Astrocyte of the hippocampus (primary cell): ENCODE measurements at regions not wholly inside any gene's neighbourhood (a gene's known extent, or its start where the extent isn't known, plus 50 kb on each side); places are given as distances from the start of the nearest gene placed in this dataset.

Source experiments
- DNase-seq: peaks from one replicate; pipeline ENCODE4 v3.0.0; 2011; ENCODE audit warnings: low read depth, low spot score

DNA sequence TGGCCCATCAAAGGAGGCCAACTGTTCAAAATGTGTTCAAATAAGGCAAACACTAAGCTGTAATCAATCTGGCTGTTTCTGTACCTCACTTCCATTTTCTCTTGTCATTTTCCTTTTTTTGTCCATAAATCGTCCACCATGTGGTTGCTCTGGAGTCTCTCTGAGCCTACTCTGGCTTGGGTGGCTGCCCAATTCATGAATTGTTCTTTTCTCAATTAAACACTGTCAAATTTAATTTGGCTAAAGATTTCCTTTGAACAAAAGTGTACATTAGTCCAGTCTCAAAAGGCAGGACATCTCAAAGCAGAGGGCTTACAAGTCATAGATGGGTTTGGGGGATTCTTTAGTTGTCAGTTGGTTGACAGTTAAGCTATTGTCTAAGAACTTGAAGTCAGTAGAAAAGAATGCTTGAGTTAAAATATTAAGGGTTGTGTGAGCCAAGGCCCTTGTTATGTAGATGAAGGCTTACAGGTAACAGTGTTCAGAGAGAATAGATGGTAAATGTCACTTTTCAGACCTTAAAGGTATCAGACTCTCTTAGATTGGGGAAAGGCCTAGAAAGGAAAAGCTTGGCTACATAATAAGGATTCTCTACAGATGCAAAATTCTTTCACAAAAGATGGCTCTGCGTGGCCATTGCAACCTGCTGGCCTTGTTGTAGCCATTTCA is 831.2 kb upstream of the CDH2 start:
- DNase-seq, result no peak

DNA sequence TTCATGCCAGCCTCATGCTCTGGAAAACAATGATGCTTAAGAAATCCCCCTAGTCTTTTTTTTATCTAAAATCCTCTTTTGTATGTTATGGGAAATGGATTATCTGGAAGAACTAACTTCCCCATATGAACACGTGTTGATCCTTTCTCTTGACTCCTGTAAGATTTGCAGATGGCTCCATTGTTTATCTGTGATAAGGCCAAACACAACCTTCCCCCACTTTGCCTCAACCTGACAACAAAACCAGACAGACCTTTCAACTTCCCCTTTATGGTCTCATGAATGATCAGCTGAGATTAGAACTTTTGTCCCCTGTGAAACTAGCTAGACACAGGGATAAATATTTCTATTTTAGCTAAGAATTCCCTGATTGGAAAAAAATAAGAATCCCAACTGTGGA is 828.0 kb upstream of the CDH2 start:
- no peak for DNase-seq

DNA sequence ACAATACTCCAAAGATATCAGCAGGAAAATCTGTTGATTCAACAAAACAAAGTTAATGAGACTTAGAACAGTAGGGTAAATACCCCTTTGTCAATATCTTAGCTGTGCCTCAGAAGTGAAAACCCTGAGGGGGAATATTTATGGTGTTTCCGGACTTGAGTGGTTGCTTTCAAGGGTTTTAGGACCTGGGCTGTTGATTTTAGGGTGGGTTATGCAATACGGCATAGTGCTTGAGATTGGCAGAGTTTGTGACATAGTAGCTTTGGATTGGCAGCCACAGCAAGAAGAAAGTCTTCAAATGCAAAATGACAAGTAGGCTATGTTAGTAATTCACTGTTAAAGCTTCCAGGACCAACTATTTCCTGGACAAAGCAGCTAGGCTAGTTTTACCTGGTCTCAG is 826.3 kb upstream of the CDH2 start:
- no peak for DNase-seq

DNA sequence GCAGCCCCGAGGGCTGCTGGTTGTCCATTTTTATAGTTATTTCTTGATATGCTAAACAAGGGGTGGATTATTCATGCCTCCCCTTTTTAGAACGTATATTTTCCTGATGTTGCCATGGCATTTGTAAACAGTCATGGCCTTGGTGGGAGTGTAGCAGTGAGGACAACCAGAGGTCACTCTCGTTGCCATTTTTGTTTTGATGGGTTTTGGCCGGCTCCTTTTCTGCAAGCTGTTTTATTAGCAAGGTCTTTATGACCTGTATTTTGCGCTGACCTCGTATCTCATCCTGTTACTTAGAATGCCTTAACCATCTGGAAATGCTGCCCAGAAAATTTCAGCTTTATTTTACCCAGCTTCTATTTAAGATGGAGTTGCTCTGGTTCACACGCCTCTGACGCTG is 825.8 kb upstream of the CDH2 start:
- no peak for DNase-seq

DNA sequence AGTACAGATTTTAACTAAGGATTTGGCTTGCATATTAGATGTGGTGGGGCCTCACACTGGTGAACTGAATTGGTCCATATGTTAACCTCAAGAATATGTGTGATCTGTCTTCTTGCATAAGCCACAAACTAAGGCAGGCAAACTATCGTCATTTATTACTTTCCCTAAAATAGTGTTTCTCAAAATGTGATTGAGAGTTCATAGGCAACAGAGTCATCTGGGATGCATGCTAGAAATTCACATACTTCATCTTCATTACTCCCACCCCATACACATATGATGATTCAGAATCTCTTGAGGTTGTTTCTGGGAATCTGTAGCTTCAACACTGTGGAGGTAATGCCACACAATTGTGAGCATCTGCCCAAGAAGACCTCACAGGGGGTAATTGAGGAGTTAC is 822.8 kb upstream of the CDH2 start:
- no peak for DNase-seq

DNA sequence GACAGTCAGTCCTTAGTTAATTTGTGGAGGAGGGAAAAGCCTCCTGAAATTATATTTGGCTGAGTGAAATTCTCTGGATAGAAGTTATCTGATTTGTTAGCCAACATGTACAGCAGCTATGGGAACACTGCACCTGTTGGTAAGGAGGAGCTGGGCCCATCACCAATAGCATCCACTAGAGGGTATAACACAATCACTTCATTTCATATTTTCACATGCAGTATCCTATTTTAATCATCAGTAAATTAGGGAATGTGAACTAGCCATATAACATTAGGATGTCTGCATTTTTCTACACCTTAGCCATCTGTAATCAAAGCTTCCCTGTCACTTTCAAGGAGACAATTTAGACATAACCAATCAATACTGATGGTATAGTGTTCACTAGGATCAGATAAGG is 818.4 kb upstream of the CDH2 start:
- no peak for DNase-seq

DNA sequence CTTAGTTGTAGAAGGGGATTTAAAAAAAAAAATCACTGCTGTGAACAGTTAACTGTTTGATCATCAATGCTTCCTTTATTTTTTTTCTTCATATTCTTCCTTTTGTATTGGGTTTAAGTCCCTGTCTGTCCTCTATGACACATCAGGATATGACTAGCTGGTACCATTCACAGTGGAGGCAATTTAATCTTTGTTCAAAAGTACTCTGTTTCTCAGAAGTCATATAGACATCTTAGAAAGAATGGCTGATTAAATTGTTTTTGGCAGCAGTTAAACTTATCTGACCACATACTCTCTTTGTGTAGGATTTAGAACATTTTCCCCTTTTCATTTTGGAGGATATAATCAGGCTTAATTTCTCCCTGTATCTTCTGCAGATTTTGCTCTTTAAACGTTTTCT is 807.8 kb upstream of the CDH2 start:
- peak; percentile 30 for DNase-seq

DNA sequence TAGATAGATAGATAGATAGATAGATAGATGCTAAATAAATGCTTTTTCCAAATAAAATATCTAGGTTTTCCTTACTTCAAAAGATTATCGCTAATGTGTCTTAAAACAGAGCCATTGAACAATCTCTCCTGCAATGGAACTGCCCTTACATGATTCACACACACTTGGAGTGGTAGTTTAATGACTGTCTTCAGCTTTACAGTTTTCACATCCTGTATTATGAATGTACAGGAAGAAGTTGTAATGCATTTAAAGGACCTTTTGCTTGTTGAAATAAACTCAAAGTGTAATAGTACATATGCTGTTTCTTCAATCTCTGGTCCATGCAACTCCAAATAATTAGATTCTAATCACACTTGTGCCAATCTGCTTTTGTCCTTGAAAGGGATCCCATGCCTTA is 797.6 kb upstream of the CDH2 start:
- DNase-seq, result no peak

DNA sequence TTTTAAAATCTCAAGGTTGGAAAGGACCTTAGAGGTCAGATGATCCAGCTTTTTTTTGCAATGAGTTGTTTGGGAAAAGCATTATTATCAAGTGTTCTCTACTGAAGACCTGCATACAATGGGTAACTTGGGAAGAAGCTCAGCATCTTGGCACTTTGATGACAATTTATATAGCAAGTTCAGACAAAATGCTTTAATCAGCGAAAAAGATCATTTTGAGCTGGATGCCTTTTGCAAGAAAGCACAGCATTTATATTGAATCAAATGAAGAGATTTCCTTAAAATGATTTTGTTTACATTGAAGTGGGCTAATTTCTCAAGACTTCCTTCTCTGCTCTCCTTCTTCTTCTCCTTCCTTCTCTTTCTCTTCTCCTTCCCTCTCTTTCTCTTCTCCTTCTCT is 796.4 kb upstream of the CDH2 start:
- no peak for DNase-seq

DNA sequence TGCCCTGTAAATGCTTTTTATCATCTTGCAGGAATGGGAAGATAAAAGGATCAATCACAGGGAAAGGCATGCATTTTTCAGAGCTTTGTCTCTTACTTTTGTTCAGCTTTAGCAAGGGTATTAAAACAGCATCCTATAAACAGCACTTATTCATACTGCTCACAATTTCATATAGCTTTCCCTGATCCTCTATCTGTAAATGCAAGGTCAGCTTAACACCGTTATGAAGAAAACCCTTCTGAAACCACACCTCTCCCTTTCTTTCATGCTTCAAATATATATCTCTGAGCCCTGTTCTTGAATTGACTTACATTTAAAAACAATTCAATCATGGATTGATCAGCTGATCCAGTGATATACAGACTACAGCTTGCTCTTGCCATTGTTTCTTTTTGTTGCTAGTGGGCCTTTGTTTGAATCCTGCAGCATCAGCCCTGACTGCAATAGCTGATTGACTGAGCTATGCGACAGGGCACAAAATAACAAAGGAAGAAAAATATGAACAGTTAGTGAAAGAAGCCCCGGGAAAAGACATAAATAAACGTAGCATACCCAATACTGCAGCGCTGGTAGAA is 795.5 kb upstream of the CDH2 start:
- DNase-seq, result no peak

DNA sequence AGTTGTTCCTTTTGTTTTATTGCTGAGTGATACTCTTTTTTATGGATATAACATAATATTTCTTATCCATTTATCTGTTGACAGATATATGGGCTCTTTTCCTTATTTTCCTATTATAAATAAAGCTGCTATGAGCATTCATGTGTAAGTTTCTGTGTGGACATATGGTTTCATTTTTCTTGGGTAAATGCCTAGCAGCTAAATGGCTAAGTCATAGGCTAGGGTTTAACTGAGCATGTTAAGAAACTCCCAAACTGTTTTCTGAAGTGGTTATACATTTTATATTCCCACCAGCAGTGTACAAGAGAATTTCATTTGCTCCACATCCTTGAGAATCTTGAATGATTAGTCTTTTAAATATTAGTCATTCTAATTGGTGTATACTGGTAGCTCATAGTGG is 786.6 kb upstream of the CDH2 start:
- no peak for DNase-seq

DNA sequence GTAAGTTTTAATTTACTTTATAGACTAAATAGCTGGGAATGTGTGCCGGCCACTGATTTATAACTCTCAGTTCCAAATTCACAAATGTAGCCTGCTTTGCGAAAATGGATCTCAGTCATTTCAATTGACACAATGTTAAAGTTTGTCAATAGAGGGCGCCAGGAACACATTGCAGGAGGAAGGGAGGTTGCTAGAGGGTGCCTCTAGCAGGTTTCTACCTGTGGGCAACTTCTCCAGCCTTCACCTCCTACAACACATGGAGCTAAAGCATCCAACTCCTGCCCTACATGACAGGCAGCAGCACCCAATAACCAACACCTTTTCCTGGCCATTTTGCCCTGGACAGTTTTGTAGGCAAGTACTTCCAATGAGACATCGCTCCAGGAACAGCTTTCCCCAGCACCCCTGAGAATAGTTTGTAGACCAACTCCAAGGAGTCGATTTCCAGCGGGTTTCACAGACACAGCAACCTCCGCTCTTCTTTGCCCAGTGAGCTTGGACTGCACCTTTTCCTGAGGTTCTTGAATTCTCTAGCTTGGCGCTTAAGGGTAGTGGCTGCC is 784.8 kb upstream of the CDH2 start:
- DNase-seq, result peak; percentile 29

DNA sequence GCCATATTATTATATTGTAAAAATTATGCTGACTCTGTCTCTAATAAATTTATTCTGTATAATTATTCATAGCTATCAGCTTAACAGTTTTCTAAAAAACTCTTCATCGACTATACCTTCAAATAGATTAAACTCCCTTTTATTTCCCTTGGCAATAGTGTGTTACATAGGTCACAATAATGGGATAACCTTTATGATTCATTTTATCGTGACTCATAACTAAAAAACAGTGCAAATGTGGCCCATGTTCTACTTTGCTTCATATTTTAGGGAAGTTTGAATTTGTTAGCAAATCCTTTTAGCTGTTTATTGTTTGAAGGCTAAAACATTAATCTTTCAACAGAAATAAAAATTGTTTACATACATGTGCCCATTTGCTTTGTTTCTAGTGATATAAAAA is 783.2 kb upstream of the CDH2 start:
- no peak for DNase-seq

DNA sequence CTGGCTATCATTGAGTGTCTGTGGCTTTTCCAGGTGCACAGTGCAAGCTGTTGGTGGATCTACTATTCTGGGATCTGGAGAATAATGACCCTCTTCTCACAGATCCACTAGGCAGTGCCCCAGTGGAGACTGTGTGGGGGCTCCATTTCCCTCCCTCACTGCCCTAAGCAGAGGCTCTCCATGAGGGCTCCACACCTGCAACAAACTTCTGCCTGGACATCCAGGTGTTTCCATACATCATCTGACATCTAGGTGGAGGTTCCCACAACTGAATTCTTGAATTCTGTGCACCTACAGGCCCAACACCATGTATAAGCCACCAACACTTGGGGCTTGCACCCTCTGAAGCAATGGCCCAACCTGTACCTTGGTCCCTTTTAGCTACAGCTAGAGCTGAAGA is 775.4 kb upstream of the CDH2 start:
- DNase-seq, result no peak

DNA sequence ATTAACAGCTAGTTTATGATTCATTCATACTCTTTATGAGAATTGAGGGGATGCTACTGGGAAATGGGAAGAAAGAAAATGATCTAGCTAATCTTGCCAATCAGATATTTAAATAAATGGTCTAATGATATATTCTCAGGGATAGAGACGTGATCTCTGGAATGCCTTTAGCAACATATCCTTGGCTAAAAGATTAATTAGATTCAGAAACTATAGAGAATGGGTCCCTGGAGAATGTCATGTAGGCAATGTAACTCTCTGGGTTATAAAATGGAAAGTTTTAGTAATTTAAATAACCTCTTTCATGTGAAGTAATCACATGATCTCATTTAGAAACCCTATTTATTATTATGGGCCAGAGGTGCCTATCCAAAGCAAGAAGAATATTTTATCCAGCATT is 771.0 kb upstream of the CDH2 start:
- DNase-seq, result no peak

DNA sequence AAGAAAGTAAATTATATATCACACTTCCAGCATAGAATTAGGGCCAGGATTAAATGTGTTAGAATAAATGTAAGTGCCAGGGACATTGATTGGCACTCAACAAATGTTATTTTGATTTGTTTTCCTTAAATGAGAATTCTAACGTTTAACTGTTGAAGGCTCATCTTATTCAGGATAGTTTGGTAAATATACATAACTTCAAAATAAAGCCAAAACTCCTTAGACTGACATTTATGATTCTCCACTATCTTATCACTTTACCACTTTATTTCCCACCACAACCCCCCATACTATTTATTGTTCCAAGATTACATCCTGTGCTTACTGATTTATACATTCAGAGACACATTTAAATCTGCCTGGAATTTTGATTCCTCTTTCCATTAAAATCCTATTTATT is 769.5 kb upstream of the CDH2 start:
- DNase-seq, result no peak

DNA sequence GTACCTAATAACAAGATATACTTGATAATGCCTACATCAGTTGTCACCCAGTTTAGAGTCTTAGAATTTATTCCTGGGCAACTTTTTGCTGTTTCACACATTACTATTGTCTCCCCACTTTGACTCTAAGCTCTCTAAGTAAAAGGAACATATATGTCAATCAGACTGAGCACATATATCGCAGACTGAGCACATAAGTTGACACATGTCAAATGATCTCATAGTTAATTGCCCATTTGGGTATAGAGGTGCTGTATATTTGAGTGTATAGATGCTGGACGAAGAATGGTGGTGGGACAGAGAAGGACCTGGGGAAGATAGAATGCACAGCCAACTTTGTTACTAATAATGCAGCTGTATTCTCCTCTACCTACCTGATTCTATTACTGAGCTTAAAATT is 746.0 kb upstream of the CDH2 start:
- no peak for DNase-seq

DNA sequence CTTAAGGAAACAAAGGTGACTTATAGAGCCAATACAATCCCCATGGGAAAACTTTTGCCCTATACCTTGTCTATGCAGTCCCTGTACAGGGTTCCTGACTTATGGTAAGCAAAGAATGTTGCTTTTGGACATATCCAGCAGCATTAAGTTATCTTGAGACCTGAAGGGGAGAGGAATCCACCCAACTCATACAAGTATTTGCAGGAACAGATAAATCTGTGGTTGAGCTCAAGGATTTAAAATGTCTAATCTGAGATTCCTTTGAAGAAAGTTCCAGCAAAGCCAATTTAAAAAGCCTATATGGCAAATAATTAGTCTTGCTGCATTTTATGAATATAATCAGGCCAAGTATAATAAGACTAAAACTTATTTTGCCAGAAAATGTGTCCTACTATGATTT is 739.5 kb upstream of the CDH2 start:
- DNase-seq, result peak; percentile 8

DNA sequence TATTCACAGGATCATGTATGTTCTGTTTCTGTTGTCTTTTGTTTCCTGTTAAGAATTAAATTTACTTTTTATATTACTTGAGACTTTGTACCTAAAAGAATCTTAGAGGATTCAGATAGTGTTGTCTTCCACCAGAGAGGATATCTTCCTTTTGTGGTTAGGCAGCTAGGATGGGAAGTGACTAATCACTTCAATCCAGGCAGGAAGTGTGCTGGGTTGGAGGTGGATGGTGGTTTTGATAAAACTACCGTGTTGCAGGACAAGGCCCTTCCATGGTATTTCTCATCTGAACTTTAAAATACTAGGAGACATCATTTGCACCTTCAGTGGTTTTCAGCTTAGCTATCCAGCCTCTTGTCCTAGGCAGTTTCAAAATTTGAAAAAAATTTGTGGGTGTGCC is 728.6 kb upstream of the CDH2 start:
- peak; percentile 9 for DNase-seq

DNA sequence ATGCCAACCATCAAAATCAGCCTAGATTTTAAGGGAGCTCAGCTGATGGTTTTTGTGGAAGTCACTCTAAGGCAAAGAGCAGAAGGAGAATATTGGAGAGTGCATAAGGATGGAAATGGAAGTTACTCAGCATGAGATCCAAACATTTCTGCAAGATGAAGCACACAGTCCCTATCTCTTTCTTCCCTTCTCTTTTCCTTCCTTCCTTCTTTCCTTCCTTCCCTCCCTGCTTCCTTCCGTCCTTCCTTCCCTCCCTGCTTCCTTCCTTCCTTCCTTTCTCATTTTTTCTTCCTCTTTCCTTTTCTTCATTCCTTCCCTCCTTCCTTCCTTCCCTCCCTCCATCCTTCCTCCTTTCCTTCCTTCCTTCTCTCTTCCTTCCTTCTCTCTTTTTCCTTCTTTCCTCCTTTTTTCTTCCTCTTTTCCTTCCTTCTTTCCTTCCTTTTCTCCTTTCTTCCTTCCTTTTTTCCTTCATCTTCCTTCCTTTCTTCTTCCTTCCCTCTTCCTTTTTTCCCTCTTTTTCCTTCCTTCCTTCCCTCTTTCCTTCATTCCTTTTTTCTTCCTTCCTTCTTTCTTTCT is 727.9 kb upstream of the CDH2 start:
- DNase-seq, result no peak

DNA sequence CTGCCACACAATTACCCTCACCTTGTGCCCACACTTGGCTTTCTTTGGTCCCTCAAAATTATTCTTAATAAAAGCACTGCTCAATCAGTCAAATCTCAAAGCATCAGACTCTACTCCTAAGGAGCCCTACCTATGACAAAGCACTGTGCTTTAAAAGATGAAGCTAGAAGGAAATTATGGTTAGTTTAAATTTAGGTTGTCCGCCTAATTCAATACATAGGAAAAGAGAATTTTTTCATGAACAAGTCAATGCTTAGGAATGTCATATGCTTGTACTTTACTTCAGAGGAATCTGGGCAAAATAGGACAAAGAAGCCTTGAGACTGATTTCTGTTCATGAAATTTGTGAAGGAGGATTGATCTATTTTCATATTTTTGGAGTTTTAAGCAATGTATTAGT is 726.4 kb upstream of the CDH2 start:
- DNase-seq, result peak; percentile 18

DNA sequence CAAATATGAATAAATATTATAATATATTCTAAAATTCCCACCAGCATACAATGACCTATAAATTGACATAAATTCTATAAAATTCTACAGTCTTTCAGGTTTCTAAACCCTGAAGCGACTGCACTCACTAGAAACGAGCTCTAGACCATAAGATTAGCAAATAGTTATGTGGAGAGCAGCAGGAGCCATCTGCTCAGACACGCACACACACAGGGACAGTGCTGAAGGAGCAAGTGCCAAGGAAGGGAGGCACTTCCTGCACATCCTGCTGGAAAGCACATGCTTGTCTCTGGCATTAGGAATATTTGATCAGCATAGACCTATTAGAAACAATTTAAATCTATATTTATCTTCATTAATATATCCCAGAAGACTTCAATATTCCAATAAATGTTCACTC is 713.9 kb upstream of the CDH2 start:
- no peak for DNase-seq

DNA sequence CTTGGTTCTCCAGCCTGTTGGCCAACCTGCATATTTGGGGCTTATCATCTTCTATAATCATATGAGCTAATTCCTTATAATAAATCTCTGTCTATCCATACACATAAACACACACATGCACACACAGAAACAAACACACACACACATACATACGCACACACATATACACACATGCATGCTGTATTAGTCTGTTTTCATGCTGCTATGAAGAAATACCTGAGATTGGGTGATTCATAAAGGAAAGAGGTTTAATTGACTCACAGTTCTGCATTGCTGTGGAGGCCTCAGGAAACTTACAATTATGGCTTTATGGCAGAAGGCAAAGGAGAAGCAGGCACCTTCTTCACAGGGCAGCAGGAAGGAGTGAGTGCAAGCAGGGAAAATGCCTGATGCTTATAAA is 707.4 kb upstream of the CDH2 start:
- no peak for DNase-seq
